GM19467 (cell line): ENCODE measurements at regions not wholly inside any gene's neighbourhood (a gene's known extent, or its start where the extent isn't known, plus 50 kb on each side); places are given as distances from the start of the nearest gene placed in this dataset.
"Not testable (repeated sequence)": the region's sequence is repeated elsewhere in the genome, so short reads cannot be mapped to it uniquely, and the experiment has no call there.

Experiments used
- ATAC-seq: cut with Tn5 transposase; IDR thresholded peaks from one replicate; pipeline ENCODE4 v1.9.1; 2021; ENCODE audit warnings: mild to moderate bottlenecking, moderate library complexity; ENCODE audit not compliant: unreplicated experiment

- no peak for ATAC-seq
These were observed 856.1 kb downstream of the CDH11 start for GRCh38 chr16:64265756-64266155.

- ATAC-seq: not testable (repeated sequence)
These were observed 861.0 kb downstream of the CDH11 start for GRCh38 chr16:64260631-64261401.

GRCh38 chr16:64254443-64255367 lies 867.2 kb downstream of the CDH11 start:
- ATAC-seq: no peak

DNA sequence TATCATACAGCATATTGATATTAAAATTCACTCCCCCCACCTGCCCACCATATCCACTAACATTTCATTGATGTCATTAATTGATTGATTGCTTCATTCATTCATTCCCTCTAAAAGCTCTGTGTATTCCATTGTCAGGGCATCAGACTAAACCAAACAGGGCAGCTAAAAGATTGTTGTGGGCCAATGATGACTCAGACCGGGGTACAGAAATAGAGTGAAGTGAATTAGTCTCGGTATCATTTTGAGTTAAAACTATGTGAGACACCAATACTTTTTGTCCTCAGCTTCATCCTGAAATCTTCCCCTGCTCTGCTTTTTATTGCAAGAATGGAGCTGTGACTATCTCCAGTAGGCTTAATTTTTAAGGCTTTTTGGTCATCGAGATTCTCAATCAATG lies 868.3 kb downstream of the CDH11 start:
- no peak for ATAC-seq

GRCh38 chr16:64253096-64253495 lies 868.8 kb downstream of the CDH11 start:
- no peak for ATAC-seq

GRCh38 chr16:64251742-64252141 lies 870.1 kb downstream of the CDH11 start:
- no peak for ATAC-seq

DNA sequence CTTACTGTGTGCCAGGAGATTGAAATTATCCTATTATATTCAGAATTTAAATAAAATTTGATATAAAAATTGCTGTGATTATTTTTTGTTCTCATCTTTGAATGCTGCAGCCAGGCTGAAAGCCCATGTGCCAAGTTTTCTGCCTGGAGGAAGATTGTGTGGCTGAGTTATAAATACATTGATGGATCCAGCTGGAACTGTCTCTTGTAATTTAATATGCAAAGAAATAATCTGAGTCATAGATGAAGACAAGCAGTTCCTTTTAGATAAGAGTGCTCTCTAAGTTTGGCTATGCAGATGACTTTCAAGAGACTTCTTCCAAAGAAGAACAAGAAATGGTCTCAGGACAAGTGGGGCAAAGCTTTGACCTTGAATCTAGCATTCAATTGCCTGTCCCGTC lies 871.0 kb downstream of the CDH11 start:
- no peak for ATAC-seq

- no peak for ATAC-seq
These were observed 879.4 kb downstream of the CDH11 start for GRCh38 chr16:64242492-64242891.

DNA sequence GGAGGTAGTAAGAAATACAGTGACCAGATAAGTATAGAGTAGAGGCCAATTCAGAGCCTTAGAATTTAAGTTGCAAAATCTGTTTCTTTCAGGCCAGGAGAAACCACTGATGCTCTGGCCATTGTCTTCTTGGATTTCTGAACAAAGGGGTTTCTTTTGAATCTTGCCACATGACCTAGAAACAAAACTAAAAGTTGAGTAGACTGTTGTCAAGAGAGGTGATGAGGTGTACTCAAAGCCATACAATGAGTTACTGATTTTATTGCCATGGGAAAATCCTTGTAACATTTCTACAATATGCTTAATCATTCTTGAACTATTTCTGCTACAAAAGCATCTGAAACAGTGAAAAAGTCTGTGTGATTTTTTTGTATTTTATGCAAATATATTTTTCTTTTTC lies 881.3 kb downstream of the CDH11 start:
- ATAC-seq: no peak

DNA sequence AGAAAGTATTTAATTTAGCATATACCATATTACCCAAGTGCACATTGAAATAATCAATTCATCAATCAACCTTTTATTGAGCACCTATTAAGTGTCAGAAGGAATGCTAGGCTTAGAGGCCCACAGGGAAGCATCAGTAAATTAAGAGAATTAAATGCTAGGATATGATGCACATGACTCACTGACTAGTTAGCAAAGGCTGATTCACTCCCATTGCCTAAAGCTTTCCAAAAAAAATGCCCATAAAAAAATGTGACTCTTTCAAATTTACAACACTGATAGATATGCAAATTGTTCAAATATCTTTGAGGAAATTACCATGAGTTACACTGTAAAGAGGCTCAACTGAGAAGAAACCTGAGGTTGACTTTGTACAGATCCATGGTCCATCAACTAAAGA lies 883.3 kb downstream of the CDH11 start:
- no peak for ATAC-seq

DNA sequence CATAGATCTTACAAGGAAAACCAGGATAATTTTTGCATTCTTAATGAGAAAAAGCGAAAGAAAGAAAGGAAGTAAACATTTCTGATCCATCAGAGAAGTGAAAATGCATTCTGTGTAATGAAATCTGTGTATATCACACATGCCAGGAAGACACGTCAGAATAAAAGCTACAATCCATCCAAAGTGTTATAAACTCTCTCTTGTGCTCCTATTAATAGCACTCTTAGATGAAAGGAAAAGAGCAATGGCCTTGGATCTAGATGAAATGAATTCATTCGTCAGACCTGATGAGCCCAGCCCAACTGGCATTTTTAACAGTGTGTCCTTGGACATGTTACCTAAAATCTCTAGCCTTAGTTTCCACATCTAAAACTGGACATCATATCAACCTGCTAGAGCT lies 885.5 kb downstream of the CDH11 start:
- ATAC-seq: no peak

DNA sequence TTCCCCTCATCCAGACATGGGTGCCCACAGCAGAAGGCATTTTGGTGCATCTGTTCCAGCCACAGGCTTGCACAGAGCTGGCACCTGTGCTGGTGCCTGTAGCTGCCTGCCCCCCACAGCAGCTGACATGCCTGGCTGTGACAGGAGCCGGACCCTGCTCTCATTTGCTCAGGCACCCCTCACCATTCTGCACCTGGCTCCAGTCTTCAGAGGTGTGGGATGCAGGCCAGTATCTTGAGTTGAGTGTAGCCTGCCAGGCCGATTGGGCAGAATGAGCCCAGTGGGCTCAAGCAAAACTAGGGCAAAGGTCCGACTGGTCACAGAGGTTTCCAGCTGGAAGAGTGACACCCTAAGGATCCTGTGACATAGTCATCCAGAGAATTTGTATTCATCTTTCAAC lies 887.7 kb downstream of the CDH11 start:
- ATAC-seq: no peak

DNA sequence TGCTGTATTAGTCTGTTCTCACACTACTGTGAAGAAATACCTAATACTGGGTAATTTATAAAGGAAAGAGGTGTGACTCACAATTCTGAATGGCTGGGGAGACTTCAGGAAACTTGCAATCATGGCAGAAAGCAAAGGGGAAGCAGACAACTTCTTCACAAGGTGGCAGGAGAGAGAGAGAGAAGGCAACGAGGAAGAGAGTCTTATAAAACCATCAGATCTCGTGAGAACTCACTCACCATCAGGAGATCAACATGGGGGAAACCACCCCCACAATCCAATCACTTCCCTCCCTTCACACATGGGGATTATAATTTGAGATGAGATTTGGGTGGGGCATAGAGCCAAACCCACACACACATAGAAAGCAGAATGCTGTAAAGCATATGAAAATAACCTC lies 896.2 kb downstream of the CDH11 start:
- no peak for ATAC-seq

DNA sequence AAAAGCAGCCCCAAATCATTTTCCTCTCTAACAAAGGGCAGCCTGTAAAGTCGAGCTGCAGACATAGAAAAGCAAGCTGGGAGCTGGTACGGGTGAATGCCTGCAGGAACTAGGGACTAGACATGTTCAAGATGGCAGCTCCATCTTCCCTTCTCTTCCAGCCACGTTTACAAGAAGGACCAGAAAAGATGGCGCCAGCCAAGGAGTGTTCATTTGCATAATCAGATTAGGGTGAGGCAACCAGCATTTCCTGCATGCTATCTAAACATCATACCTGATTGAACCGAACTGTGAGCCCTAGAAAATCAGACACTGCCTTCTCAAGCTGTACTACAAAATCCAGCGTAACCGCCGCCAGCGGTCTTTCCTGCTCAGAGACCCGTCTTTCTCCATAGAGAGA lies 896.8 kb downstream of the CDH11 start:
- no peak for ATAC-seq

GRCh38 chr16:64217789-64218535 lies 903.9 kb downstream of the CDH11 start:
- no peak for ATAC-seq

DNA sequence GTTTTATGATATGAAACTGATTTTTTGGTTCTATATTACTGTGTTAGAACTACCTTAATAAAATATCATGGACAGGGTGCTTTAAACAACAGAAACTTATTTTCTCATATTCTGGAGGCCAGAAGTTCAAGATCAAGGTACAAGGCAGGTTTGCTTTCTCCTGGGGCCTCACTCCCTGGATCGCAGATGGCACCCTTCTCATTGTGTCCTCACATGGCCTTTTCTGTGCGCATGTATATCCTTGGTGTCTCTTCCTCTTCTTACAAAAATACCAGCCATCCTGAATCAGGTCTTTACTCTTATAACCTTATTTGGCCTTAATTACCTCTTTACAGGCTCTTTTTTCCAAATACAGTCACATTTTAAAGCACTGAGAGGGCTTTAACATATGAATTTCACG lies 906.1 kb downstream of the CDH11 start:
- ATAC-seq: no peak

DNA sequence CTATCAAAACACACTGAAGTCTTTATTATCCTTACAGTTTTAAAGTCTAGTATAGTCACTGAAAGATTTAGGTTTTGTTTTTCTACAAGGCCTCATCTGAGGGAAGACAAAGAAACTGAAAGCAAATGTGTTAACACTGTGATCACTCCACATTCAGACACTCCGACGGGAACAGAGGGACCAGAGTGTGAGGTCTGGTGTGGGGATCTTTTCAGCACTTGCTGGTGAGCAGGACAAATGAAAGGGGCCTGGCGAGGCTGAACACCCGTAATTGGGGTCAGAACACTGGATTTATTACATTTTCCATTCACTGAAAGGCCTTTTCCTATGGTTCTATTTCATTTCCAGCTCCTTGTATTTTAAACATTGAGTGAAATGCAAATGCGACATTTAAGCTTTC lies 910.5 kb downstream of the CDH11 start:
- ATAC-seq: no peak

- ATAC-seq: no peak
These were observed 915.0 kb downstream of the CDH11 start for GRCh38 chr16:64206862-64207261.

GRCh38 chr16:64203126-64203525 lies 918.7 kb downstream of the CDH11 start:
- no peak for ATAC-seq

GRCh38 chr16:64202571-64202970 lies 919.3 kb downstream of the CDH11 start:
- ATAC-seq: no peak

- no peak for ATAC-seq
These were observed 925.4 kb downstream of the CDH11 start for GRCh38 chr16:64196444-64196843.
